Naive thymus-derived CD8-positive, alpha-beta T cell (primary cell): ENCODE measurements at regions not wholly inside any gene's neighbourhood (a gene's known extent, or its start where the extent isn't known, plus 50 kb on each side); places are given as distances from the start of the nearest gene placed in this dataset.

Experiments used
- ATAC-seq, 2 donors: fragments of 150-1000 bp; cut with Tn5 transposase in 1 of 2; sonication (Bioruptor Pico), chemical (Tn5 transposase) in 1 of 2; 1 replicate in 1 of 2; 2 replicates in 1 of 2; pipeline ENCODE4 v1.10.0; 2021; ENCODE audit warnings: mild to moderate bottlenecking in 2 of 2, moderate library complexity in 2 of 2
- POLR2A ChIA-PET: fragments of 350-600 bp; sonication (Branson Sonifier 250); formaldehyde crosslinking; loops from one replicate; lab custom pipeline; 2021; ENCODE audit warnings: antibody characterized with exemption; lab: Charles Lee
- DNase-seq, 10 donors: peaks; one replicate each; pipeline versions ENCODE4 v3.0.0 to v3.0.0-alpha.2; 2020 to 2022
- H3K27ac Mint-ChIP-seq, 10 donors: one replicate each; pipeline ENCODE4 v1.8.0; 2020 to 2022; ENCODE audit warnings: mild to moderate bottlenecking in 10 of 10, mixed read lengths in 10 of 10, moderate library complexity in 4 of 10, inconsistent platforms in 1 of 10
- H3K27me3 Mint-ChIP-seq, 5 donors: one replicate each; pipeline ENCODE4 v1.8.0; 2021 to 2022; ENCODE audit warnings: mixed read lengths in 5 of 5
- H3K36me3 Mint-ChIP-seq, 3 donors: one replicate each; pipeline ENCODE4 v1.8.0; 2020 to 2022; ENCODE audit warnings: mixed read lengths in 3 of 3, mild to moderate bottlenecking in 2 of 3, inconsistent platforms in 1 of 3
- H3K4me1 Mint-ChIP-seq, 4 donors: one replicate each; pipeline ENCODE4 v1.8.0; 2021 to 2022; ENCODE audit warnings: mixed read lengths in 4 of 4
- H3K4me3 Mint-ChIP-seq, 10 donors: one replicate each; pipeline ENCODE4 v1.8.0; 2020 to 2022; ENCODE audit warnings: mild to moderate bottlenecking in 10 of 10, mixed read lengths in 10 of 10, moderate library complexity in 6 of 10, inconsistent platforms in 1 of 10
- H3K9me3 Mint-ChIP-seq, 9 donors: one replicate each; pipeline ENCODE4 v1.8.0; 2020 to 2022; ENCODE audit warnings: mixed read lengths in 9 of 9, mild to moderate bottlenecking in 3 of 9, inconsistent platforms in 1 of 9, moderate library complexity in 1 of 9

DNA sequence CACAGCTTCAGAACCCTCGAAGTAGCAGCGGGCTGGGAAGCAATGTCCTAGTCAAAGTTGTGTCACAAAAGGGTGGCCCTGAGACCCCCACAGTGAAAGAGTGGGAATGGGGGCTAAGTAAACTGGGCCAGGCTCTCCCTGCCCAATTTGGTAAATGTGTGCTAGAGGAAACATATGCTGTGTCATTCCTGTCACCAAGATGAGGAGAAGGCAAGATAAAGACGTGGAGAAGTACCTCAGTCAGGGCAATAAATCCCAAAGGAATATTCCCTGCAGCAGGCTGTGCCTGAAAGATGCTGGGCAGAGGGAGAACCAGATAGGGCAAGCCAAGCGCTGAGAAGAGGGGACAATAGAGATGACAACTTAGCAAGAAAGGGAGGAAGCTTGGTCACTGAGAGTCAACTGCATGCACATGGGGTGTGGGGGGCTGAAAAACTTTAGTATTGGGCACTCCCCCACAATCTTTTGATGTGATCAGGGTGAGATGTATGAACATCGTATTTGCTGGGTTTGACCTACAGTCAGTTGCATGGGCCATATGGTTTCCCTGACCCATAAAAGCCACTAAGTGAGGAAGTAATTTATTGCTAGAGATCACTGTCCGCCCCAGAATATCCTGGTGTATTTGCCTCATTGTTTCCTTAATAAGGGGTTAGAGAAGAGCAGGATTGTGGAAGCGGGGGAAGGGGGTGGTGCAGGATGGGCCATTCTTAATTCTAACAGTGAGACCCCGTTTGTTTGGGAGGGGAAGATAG, 49.9 kb upstream of the CXCR4 start:
- Mint-ChIP-seq H3K27me3 (no peaks in the 10 kb centered on the region), H3K27ac (peak overlapping the region in 8 of 10 donors; percentile 12 to 84 (median 56)), H3K4me3 (no peak overlapping the region), H3K4me1 (peaks cover 21 to 34% (median 31%) of the 10 kb centered on the region in 4 donors), H3K9me3 (peaks cover 0 to 19% (median 0%) of the 10 kb centered on the region in 9 donors), H3K36me3 (no peaks in the 10 kb centered on the region)
- DNase-seq (no peak), ATAC-seq (no peak)
- POLR2A ChIA-PET, result no interaction called here
